ENCODE measurements at regions not wholly inside any gene's neighbourhood (a gene's known extent, or its start where the extent isn't known, plus 50 kb on each side); places are given as distances from the start of the nearest gene placed in this dataset.

DNA sequence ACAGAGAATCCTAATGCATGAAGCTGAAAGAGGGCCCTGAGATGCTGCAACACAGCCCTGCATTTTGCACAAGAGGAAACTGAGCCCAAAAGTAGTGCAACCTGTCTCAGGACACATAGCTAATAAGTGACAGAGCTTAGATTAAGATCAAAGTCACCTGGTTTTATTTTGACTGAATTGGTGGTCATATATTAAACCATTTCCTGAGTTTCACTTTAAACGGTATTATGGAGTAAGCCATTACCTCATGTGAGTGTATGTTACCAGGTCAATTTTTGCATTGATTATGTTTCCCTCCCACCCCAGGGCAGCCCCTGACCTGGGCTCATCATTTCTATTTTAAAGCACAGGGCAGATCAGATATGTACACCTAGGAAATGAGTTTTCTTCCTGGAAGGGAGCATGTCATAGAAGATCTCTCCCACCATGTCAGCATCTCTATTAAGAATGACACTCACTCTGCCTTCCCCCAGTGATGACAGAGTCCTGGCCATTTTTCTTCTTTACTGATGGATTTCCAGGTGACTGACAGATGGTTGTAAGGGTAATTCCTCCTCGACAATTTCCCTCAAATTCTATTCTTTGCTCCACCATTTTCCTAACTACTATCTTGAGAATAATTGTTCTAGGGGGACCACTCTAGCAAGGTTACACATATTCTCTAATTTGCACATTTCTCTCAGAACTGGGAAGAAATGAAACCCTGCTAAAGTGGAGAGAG lies 441.3 kb upstream of the SLC14A2 start:
- Histone ChIP-seq H3K4me3 (no peak overlapping the region), H3K9me3 (no peaks in the 10 kb centered on the region), H3K27me3 (no peaks in the 10 kb centered on the region), H3K36me3 (no peaks in the 10 kb centered on the region), H3K27ac (no peak overlapping the region), H3K4me1 (no peaks in the 10 kb centered on the region), H3K9ac (ENCODE audit: low read depth in 2 of 2, low read length in 2 of 2) (no peak overlapping the region)
- DNase-seq = no peak
- intact Hi-C loops (cut with DNase I) = no loop called here
- TF ChIP-seq, protein P1, sequence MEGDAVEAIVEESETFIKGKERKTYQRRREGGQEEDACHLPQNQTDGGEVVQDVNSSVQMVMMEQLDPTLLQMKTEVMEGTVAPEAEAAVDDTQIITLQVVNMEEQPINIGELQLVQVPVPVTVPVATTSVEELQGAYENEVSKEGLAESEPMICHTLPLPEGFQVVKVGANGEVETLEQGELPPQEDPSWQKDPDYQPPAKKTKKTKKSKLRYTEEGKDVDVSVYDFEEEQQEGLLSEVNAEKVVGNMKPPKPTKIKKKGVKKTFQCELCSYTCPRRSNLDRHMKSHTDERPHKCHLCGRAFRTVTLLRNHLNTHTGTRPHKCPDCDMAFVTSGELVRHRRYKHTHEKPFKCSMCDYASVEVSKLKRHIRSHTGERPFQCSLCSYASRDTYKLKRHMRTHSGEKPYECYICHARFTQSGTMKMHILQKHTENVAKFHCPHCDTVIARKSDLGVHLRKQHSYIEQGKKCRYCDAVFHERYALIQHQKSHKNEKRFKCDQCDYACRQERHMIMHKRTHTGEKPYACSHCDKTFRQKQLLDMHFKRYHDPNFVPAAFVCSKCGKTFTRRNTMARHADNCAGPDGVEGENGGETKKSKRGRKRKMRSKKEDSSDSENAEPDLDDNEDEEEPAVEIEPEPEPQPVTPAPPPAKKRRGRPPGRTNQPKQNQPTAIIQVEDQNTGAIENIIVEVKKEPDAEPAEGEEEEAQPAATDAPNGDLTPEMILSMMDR (IDR thresholded peaks at IDR 0.05) = no peak

DNA sequence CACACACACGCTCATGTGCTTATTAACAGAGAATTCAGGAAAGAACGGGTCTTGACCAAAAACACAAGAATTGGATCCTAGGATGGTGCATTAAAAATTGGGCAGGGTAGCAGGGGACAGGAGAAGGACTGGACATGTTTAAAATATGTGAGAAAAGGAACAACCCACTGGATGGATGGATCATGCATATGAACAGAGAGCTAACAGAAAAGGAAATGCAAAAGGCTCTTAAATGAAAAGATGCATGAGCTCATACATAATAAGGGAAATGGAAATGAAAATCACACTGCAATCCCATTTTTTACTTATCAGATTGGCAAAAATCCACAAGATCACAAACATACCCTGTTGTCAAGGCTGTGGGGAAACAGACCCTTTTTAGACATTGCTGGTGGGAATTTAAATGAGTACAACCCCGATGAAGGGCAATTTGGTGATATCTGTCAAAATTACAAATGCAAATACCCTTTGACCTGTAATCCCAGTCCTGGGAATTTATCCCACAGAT lies 440.6 kb upstream of the SLC14A2 start:
- H3K9ac ChIP-seq (ENCODE audit: low read depth in 2 of 2, low read length in 2 of 2) = no peak overlapping the region
- H3K27ac ChIP-seq = no peak overlapping the region
- no peaks in the 10 kb centered on the region for H3K9me3 ChIP-seq
- DNase-seq = no peak
- no peaks in the 10 kb centered on the region for H3K27me3 ChIP-seq
- TF ChIP-seq, protein P1 (IDR thresholded peaks at IDR 0.05) = no peak
- no peaks in the 10 kb centered on the region for H3K4me1 ChIP-seq
- intact Hi-C loops (cut with DNase I) = no loop called here
- no peaks in the 10 kb centered on the region for H3K36me3 ChIP-seq
- no peak overlapping the region for H3K4me3 ChIP-seq

DNA sequence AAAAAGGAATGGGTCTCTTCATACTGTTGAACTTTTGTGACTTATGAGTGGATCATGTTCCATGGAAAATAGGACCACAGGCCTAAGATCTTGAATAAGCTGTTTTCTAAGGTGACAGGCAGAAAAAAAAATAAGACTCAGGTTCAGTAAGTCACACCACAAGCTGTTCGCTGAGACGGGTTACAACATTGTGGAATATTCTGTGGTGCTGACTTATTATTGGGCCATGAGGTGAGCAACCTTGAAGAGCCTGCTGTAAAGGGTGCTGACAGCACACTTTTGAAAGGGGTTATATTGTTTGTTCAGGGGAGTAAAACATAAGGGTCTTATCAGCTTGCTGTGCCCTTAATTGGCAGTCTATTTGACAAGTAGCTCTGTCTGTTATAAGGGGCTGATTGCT lies 439.8 kb upstream of the SLC14A2 start:
- Histone ChIP-seq H3K9ac (ENCODE audit: low read depth in 2 of 2, low read length in 2 of 2) (no peak overlapping the region), H3K36me3 (no peaks in the 10 kb centered on the region), H3K27ac (no peak overlapping the region), H3K9me3 (no peaks in the 10 kb centered on the region), H3K4me1 (no peaks in the 10 kb centered on the region), H3K27me3 (no peaks in the 10 kb centered on the region), H3K4me3 (no peak overlapping the region)
- no peak for DNase-seq
- intact Hi-C loops (cut with DNase I) = no loop called here
- TF ChIP-seq, protein P1 (IDR thresholded peaks at IDR 0.05) = no peak

DNA sequence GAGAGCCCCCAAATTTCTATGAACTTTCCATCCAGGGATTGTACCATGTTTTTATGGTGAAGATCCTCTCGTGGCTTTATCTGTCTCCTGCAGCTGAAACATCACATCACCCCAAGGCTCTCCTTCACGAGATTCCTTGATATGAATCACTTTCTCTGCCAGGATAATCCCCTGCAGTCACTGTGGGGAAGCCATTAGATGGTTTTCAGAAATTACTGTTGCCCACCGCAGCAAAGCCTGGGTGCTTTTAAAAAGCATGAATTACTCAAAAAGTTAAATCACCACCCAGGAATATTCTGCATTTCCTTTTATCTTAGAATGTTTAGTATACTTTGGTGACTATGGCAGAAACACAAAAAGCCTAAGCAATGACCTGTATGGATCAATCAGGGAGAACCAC lies 428.4 kb upstream of the SLC14A2 start:
- Histone ChIP-seq H3K9me3 (no peaks in the 10 kb centered on the region), H3K27ac (no peak overlapping the region), H3K9ac (ENCODE audit: low read depth in 2 of 2, low read length in 2 of 2) (no peak overlapping the region), H3K4me3 (no peak overlapping the region), H3K4me1 (no peaks in the 10 kb centered on the region), H3K27me3 (no peaks in the 10 kb centered on the region), H3K36me3 (no peaks in the 10 kb centered on the region)
- intact Hi-C loops (cut with DNase I) = no loop called here
- TF ChIP-seq, protein P1 (IDR thresholded peaks at IDR 0.05) = no peak
- no peak for DNase-seq

DNA sequence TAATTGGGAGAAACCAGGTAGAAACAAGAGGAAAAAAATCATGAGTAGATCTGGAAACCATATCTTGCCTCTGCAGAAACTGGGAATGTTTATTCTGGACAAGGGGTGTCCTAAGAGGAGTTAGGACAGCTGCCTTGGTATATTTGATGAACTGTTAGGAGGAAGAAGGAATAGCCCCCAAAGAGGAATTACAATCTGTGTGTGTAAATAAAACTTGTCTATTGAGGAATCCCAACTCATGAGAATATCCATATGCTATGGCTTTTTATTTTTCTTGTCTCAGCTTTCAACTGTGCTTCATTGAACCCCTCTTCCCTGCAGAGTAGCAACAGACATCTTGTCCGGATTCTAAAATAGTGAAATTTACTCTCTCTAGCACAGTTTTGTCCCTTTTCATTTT lies 423.5 kb upstream of the SLC14A2 start:
- no peak for DNase-seq
- H3K27me3 ChIP-seq = no peaks in the 10 kb centered on the region
- TF ChIP-seq, protein P1 (IDR thresholded peaks at IDR 0.05) = no peak
- no peak overlapping the region for H3K9ac ChIP-seq (ENCODE audit: low read depth in 2 of 2, low read length in 2 of 2)
- intact Hi-C loops (cut with DNase I) = no loop called here
- no peak overlapping the region for H3K27ac ChIP-seq
- no peak overlapping the region for H3K4me3 ChIP-seq
- no peaks in the 10 kb centered on the region for H3K36me3 ChIP-seq
- no peaks in the 10 kb centered on the region for H3K4me1 ChIP-seq
- H3K9me3 ChIP-seq = no peaks in the 10 kb centered on the region
